ENCODE measurements at regions not wholly inside any gene's neighbourhood (a gene's known extent, or its start where the extent isn't known, plus 50 kb on each side); places are given as distances from the start of the nearest gene placed in this dataset.

GRCh38 chr4:10311939-10312338 is 145.3 kb downstream of the ZNF518B start:
- in situ Hi-C loops (cut with MboI; ENCODE audit: low pct_ligation_motif_present in 1 of 4, low pct_unique_long_range_greater_than_20kb in 1 of 4, low sequenced_read_pairs in 3 of 4): no loop called here
- Histone ChIP-seq H3K9me3 (no peaks in the 10 kb centered on the region), H3K27ac (no peak overlapping the region), H3K4me3 (no peak overlapping the region), H3K27me3 (no peaks in the 10 kb centered on the region), H3K4me1 (no peaks in the 10 kb centered on the region), H3K36me3 (no peaks in the 10 kb centered on the region)
- DNase-seq: no peak
- TF ChIP-seq EP300 (IDR thresholded peaks at IDR 0.05; ENCODE audit: low read depth) (no peak), POLR2A (IDR thresholded peaks at IDR 0.05) (no peak)
- intact Hi-C loops (cut with DNase I; ENCODE audit: low total_unique reads): no loop called here
- 74 to 75% methylated on average over 4 of the region's 4 CpGs for WGBS, 2 donors (ENCODE audit: low coverage in 1 of 2)

- DNase-seq: no peak
- Histone ChIP-seq H3K9me3 (no peaks in the 10 kb centered on the region), H3K27me3 (no peaks in the 10 kb centered on the region), H3K4me3 (no peak overlapping the region), H3K4me1 (no peaks in the 10 kb centered on the region), H3K27ac (no peak overlapping the region), H3K36me3 (no peaks in the 10 kb centered on the region)
- intact Hi-C loops (cut with DNase I; ENCODE audit: low total_unique reads) (no loop called here), in situ Hi-C loops (cut with MboI; ENCODE audit: low pct_ligation_motif_present in 1 of 4, low pct_unique_long_range_greater_than_20kb in 1 of 4, low sequenced_read_pairs in 3 of 4) (no loop called here)
- no peak for TF ChIP-seq POLR2A (IDR thresholded peaks at IDR 0.05)
- TF ChIP-seq, protein P1, sequence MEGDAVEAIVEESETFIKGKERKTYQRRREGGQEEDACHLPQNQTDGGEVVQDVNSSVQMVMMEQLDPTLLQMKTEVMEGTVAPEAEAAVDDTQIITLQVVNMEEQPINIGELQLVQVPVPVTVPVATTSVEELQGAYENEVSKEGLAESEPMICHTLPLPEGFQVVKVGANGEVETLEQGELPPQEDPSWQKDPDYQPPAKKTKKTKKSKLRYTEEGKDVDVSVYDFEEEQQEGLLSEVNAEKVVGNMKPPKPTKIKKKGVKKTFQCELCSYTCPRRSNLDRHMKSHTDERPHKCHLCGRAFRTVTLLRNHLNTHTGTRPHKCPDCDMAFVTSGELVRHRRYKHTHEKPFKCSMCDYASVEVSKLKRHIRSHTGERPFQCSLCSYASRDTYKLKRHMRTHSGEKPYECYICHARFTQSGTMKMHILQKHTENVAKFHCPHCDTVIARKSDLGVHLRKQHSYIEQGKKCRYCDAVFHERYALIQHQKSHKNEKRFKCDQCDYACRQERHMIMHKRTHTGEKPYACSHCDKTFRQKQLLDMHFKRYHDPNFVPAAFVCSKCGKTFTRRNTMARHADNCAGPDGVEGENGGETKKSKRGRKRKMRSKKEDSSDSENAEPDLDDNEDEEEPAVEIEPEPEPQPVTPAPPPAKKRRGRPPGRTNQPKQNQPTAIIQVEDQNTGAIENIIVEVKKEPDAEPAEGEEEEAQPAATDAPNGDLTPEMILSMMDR (IDR thresholded peaks at IDR 0.05): no peak
- no peak for TF ChIP-seq POLR2AphosphoS5 (IDR thresholded peaks at IDR 0.05)
- TF ChIP-seq EP300 (IDR thresholded peaks at IDR 0.05; ENCODE audit: low read depth): no peak
Observed at GRCh38 chr4:10305816-10306215, 151.4 kb downstream of the ZNF518B start.

DNA sequence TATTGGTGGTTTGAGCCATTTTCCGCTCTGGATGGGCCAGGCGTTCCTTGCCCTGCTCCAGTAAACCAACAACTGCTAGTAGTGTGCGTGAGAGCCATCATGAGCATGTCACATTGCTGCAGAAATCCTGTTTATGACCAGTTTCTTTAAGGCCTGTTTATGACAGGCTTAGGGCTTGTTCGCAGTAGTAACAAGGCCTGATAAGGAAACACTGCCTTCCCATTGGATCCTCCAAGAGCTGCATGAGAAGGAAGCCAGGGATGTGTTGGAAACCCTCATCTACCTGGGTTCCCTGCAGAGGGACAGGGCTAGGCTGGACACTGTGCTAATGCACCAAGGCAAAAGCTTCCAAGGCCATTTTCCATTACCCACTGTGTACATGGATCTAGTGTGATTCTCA is 153.9 kb downstream of the ZNF518B start:
- Histone ChIP-seq H3K27ac (no peak overlapping the region), H3K36me3 (no peaks in the 10 kb centered on the region), H3K27me3 (no peaks in the 10 kb centered on the region), H3K4me3 (no peak overlapping the region), H3K4me1 (no peaks in the 10 kb centered on the region), H3K9me3 (no peaks in the 10 kb centered on the region)
- in situ Hi-C loops (cut with MboI; ENCODE audit: low pct_ligation_motif_present in 1 of 4, low pct_unique_long_range_greater_than_20kb in 1 of 4, low sequenced_read_pairs in 3 of 4): no loop called here
- intact Hi-C loops (cut with DNase I; ENCODE audit: low total_unique reads): no loop called here
- WGBS, 2 donors (ENCODE audit: low coverage in 1 of 2): 31% methylated on average over 4 of the region's 4 CpGs; no CpG with 5 or more reads in 1 of the 2 donors
- TF ChIP-seq POLR2AphosphoS5 (IDR thresholded peaks at IDR 0.05) (no peak), POLR2A (IDR thresholded peaks at IDR 0.05) (no peak), EP300 (IDR thresholded peaks at IDR 0.05; ENCODE audit: low read depth) (no peak)
- TF ChIP-seq, protein P1 (IDR thresholded peaks at IDR 0.05): no peak
- DNase-seq: no peak

GRCh38 chr4:10302096-10302495 is 155.1 kb downstream of the ZNF518B start:
- Histone ChIP-seq H3K27me3 (no peaks in the 10 kb centered on the region), H3K9me3 (no peaks in the 10 kb centered on the region), H3K27ac (no peak overlapping the region), H3K4me1 (no peaks in the 10 kb centered on the region), H3K36me3 (no peaks in the 10 kb centered on the region), H3K4me3 (no peak overlapping the region)
- in situ Hi-C loops (cut with MboI; ENCODE audit: low pct_ligation_motif_present in 1 of 4, low pct_unique_long_range_greater_than_20kb in 1 of 4, low sequenced_read_pairs in 3 of 4): no loop called here
- TF ChIP-seq POLR2AphosphoS5 (IDR thresholded peaks at IDR 0.05) (no peak), EP300 (IDR thresholded peaks at IDR 0.05; ENCODE audit: low read depth) (no peak), POLR2A (IDR thresholded peaks at IDR 0.05) (no peak)
- TF ChIP-seq, protein P1 (IDR thresholded peaks at IDR 0.05): no peak
- no peak for DNase-seq
- intact Hi-C loops (cut with DNase I; ENCODE audit: low total_unique reads): no loop called here
- WGBS, 2 donors (ENCODE audit: low coverage in 1 of 2): 73 to 79% methylated on average over 2 of the region's 2 CpGs

DNA sequence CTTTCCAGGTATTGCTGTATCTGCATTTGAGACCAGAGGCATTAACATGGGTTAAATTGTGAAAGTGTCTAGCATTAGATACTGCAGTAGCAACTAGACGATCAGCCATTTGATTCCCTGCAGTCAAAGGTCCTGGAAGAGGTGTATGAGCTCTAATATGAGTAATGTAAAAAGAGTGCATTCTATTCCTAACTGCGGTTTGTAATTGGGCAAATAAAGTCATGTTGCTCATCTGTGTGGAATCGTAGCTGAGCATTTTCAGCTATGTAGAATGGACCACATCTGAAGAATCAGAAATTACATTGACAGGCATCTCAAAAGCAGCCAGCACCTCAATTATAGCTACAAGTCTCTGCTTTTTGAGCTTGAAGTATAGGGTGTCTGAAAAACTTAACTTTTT is 157.6 kb downstream of the ZNF518B start:
- intact Hi-C loops (cut with DNase I; ENCODE audit: low total_unique reads) (no loop called here), in situ Hi-C loops (cut with MboI; ENCODE audit: low pct_ligation_motif_present in 1 of 4, low pct_unique_long_range_greater_than_20kb in 1 of 4, low sequenced_read_pairs in 3 of 4) (no loop called here)
- WGBS, 2 donors (ENCODE audit: low coverage in 1 of 2): 62 to 76% methylated on average over 2 to 3 of the region's 3 CpGs
- no peak overlapping the region for H3K4me3 ChIP-seq
- no peaks in the 10 kb centered on the region for H3K27me3 ChIP-seq
- no peaks in the 10 kb centered on the region for H3K36me3 ChIP-seq
- TF ChIP-seq EP300 (IDR thresholded peaks at IDR 0.05; ENCODE audit: low read depth) (no peak), POLR2A (IDR thresholded peaks at IDR 0.05) (no peak), POLR2AphosphoS5 (IDR thresholded peaks at IDR 0.05) (no peak)
- TF ChIP-seq, protein P1 (IDR thresholded peaks at IDR 0.05): no peak
- no peak overlapping the region for H3K27ac ChIP-seq
- DNase-seq: no peak
- no peaks in the 10 kb centered on the region for H3K4me1 ChIP-seq
- no peaks in the 10 kb centered on the region for H3K9me3 ChIP-seq

Measured in transverse colon (tissue), 4 donors.